CD14-positive monocyte (primary cell): ENCODE measurements at regions not wholly inside any gene's neighbourhood (a gene's known extent, or its start where the extent isn't known, plus 50 kb on each side); places are given as distances from the start of the nearest gene placed in this dataset.

Experiments used
- DNase-seq, 3 donors: peaks; one replicate each; pipeline ENCODE4 v3.0.0-alpha.2; 2011 to 2022
- H2AFZ ChIP-seq: 2 replicates; pipeline ENCODE4 v1.6.0; 2012; ENCODE audit warnings: mild to moderate bottlenecking, low read depth, low read length, inconsistent platforms; ENCODE audit not compliant: insufficient read depth, poor library complexity, severe bottlenecking
- H3K27ac ChIP-seq, 2 donors: 1 replicate in 1 of 2; 2 replicates in 1 of 2; pipeline ENCODE4 v1.5.1; 2012 to 2013; ENCODE audit warnings: low read length in 2 of 2, control low read depth in 1 of 2, inconsistent platforms in 1 of 2, low read depth in 1 of 2, mild to moderate bottlenecking in 1 of 2
- H3K27me3 ChIP-seq, 2 donors: one replicate each; pipeline versions ENCODE4 v1.6.0 to v1.6.1; 2011 to 2013; ENCODE audit warnings: low read length in 2 of 2; ENCODE audit not compliant: control insufficient read depth in 2 of 2, insufficient read depth in 2 of 2
- H3K36me3 ChIP-seq, 2 donors: replicated peaks in 1 of 2; 1 replicate in 1 of 2; 2 replicates in 1 of 2; pipeline versions ENCODE4 v1.5.1 to v1.6.1; 2012 to 2013; ENCODE audit warnings: low read length in 2 of 2, control low read depth in 1 of 2, inconsistent platforms in 1 of 2, mild to moderate bottlenecking in 1 of 2; ENCODE audit not compliant: insufficient read depth in 2 of 2, control insufficient read depth in 1 of 2
- H3K4me1 ChIP-seq, 2 donors: 1 replicate in 1 of 2; 2 replicates in 1 of 2; pipeline versions ENCODE4 v1.5.1 to v1.6.1; 2012 to 2013; ENCODE audit warnings: low read length in 2 of 2, control low read depth in 1 of 2, inconsistent platforms in 1 of 2, mild to moderate bottlenecking in 1 of 2, moderate library complexity in 1 of 2; ENCODE audit not compliant: insufficient read depth in 2 of 2, control insufficient read depth in 1 of 2
- H3K4me2 ChIP-seq: replicated peaks from 2 replicates; pipeline ENCODE3; 2012; ENCODE audit warnings: low read length, moderate library complexity, mild to moderate bottlenecking; ENCODE audit not compliant: poor library complexity, severe bottlenecking; ENCODE audit errors: extremely low read depth
- H3K4me3 ChIP-seq, 3 experiments: fragments of 200-600 bp in 1 of 3; sonication (generic) in 1 of 3; replicated peaks in 1 of 3; 1 replicate in 2 of 3; 2 replicates in 1 of 3; pipeline ENCODE4 v1.5.1; 2011 to 2013; ENCODE audit warnings: low read length in 3 of 3, mild to moderate bottlenecking in 3 of 3, control low read depth in 2 of 3, low read depth in 2 of 3, inconsistent platforms in 1 of 3, moderate library complexity in 1 of 3
- H3K79me2 ChIP-seq: 2 replicates; pipeline ENCODE4 v1.6.0; 2012; ENCODE audit warnings: mild to moderate bottlenecking, control low read depth, inconsistent platforms, low read length, moderate library complexity; ENCODE audit not compliant: insufficient read depth
- H3K9ac ChIP-seq: 2 replicates; pipeline ENCODE4 v1.6.0; 2017; ENCODE audit warnings: low read length, mild to moderate bottlenecking; ENCODE audit not compliant: insufficient read depth, poor library complexity, severe bottlenecking
- H3K9me3 ChIP-seq, 2 donors: replicated peaks in 1 of 2; 1 replicate in 1 of 2; 2 replicates in 1 of 2; pipeline versions ENCODE4 v1.5.1 to v1.6.1; 2012 to 2013; ENCODE audit warnings: low read length in 2 of 2, control low read depth in 1 of 2; ENCODE audit not compliant: control insufficient read depth in 1 of 2, insufficient read depth in 1 of 2
- H4K20me1 ChIP-seq: 2 replicates; pipeline ENCODE4 v1.6.0; 2012; ENCODE audit warnings: mild to moderate bottlenecking, low read length, control low read depth, moderate library complexity; ENCODE audit not compliant: insufficient read depth
- H3K27ac Mint-ChIP-seq, 7 donors: one replicate each; pipeline ENCODE4 v1.8.0; 2020; ENCODE audit warnings: mild to moderate bottlenecking in 7 of 7, mixed read lengths in 7 of 7, moderate library complexity in 6 of 7, inconsistent platforms in 2 of 7
- H3K27me3 Mint-ChIP-seq, 3 donors: one replicate each; pipeline ENCODE4 v1.8.0; 2021 to 2022; ENCODE audit warnings: low read depth in 3 of 3, mild to moderate bottlenecking in 3 of 3, mixed read lengths in 3 of 3, moderate library complexity in 3 of 3, inconsistent platforms in 1 of 3
- H3K36me3 Mint-ChIP-seq, 2 donors: one replicate each; pipeline ENCODE4 v1.8.0; 2020; ENCODE audit warnings: mixed read lengths in 2 of 2, inconsistent platforms in 1 of 2, mild to moderate bottlenecking in 1 of 2
- H3K4me1 Mint-ChIP-seq: one replicate; pipeline ENCODE4 v1.8.0; 2020; ENCODE audit warnings: mild to moderate bottlenecking, mixed read lengths
- H3K4me3 Mint-ChIP-seq, 2 donors: one replicate each; pipeline ENCODE4 v1.8.0; 2020; ENCODE audit warnings: mild to moderate bottlenecking in 2 of 2, mixed read lengths in 2 of 2, moderate library complexity in 1 of 2
- H3K9me3 Mint-ChIP-seq, 7 donors: one replicate each; pipeline ENCODE4 v1.8.0; 2020 to 2022; ENCODE audit warnings: mixed read lengths in 7 of 7, mild to moderate bottlenecking in 6 of 7, moderate library complexity in 6 of 7, inconsistent platforms in 2 of 7
- whole genome bisulfite sequencing: methylation state at CpG from one replicate; pipeline ENCODE4 v1.1.5; 2013; ENCODE audit warnings: missing lambda C conversion rate; ENCODE audit not compliant: insufficient coverage; 5-methylcytosine and 5-hydroxymethylcytosine counted together
- intact Hi-C, 2 donors: fragments of 100-400 bp; cut with micrococcal nuclease; formaldehyde crosslinking; loops; one replicate each; pipeline versions ENCODE4 v1.15.0 to v1.15.1; 2023
- TF ChIP-seq, protein P1 (sequence below): fragments of 200-600 bp; IDR thresholded peaks from one replicate; pipeline ENCODE4 v1.8.0; 2022; ENCODE audit warnings: antibody characterized with exemption, mild to moderate bottlenecking

DNA sequence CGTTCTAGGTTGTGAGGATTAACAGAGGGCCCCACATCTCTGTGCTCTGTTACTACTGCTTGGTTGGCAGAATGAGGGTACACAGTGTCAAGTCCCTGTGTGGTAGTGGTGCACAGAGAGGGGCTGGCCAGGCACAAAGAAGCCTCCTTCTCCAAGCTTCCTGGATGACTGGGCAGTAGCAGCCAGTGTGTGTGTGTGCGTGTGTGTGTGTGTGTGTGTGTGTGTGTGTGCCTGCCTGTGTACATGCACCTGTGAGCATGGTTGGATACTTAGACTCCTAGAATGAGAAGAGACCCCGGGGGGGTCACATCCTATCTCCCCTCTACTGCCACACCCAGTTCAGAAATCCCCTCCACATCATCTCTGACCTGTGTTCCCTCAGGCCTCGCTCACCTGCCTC is 146.7 kb upstream of the UNC5B start:
- H3K27me3 ChIP-seq, result no peaks in the 10 kb centered on the region
- no peaks in the 10 kb centered on the region for H3K9me3 Mint-ChIP-seq
- no CpG with 5 or more reads among the region's 4 CpGs for WGBS
- no peak overlapping the region for H3K27ac Mint-ChIP-seq
- no peak overlapping the region for H3K4me3 Mint-ChIP-seq
- TF ChIP-seq, protein P1, sequence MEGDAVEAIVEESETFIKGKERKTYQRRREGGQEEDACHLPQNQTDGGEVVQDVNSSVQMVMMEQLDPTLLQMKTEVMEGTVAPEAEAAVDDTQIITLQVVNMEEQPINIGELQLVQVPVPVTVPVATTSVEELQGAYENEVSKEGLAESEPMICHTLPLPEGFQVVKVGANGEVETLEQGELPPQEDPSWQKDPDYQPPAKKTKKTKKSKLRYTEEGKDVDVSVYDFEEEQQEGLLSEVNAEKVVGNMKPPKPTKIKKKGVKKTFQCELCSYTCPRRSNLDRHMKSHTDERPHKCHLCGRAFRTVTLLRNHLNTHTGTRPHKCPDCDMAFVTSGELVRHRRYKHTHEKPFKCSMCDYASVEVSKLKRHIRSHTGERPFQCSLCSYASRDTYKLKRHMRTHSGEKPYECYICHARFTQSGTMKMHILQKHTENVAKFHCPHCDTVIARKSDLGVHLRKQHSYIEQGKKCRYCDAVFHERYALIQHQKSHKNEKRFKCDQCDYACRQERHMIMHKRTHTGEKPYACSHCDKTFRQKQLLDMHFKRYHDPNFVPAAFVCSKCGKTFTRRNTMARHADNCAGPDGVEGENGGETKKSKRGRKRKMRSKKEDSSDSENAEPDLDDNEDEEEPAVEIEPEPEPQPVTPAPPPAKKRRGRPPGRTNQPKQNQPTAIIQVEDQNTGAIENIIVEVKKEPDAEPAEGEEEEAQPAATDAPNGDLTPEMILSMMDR, result no peak
- H4K20me1 ChIP-seq, result no peaks in the 10 kb centered on the region
- no peak overlapping the region for H3K9ac ChIP-seq
- H3K36me3 Mint-ChIP-seq, result no peaks in the 10 kb centered on the region
- no peak overlapping the region for H2AFZ ChIP-seq
- H3K4me2 ChIP-seq, result no peak overlapping the region
- no peaks in the 10 kb centered on the region for H3K9me3 ChIP-seq
- H3K4me3 ChIP-seq, result no peak overlapping the region
- intact Hi-C loops, result no loop called here
- no peaks in the 10 kb centered on the region for H3K79me2 ChIP-seq
- H3K4me1 ChIP-seq, result no peaks in the 10 kb centered on the region
- H3K27me3 Mint-ChIP-seq, result peaks cover 0 to 2% (median 1%) of the 10 kb centered on the region in 3 donors
- H3K4me1 Mint-ChIP-seq, result peaks cover 9% of the 10 kb centered on the region
- DNase-seq, result no peak
- no peaks in the 10 kb centered on the region for H3K36me3 ChIP-seq
- no peak overlapping the region for H3K27ac ChIP-seq

DNA sequence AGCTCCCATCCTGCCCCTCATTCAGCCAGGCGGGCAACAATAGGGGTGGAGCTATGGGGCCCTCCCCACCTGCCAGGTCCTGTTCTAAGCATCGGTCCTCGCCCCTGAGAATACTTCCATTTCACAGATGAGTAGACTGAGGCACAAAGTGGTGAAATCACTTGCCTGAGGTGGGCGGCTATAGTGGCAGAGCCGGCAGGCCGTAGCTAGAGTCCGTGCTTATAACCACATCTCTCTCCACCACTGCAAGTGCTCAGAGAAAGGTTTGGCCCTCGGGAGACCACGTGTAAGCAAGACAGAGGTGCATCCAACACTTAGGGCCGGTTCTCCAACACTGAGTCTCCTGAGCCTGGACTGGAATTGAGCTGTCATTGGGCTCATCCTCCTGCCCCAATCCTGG is 145.8 kb upstream of the UNC5B start:
- H3K4me1 ChIP-seq, result no peaks in the 10 kb centered on the region
- H3K27me3 ChIP-seq, result no peaks in the 10 kb centered on the region
- H3K36me3 Mint-ChIP-seq, result no peaks in the 10 kb centered on the region
- H3K27ac ChIP-seq, result no peak overlapping the region
- no peaks in the 10 kb centered on the region for H3K9me3 Mint-ChIP-seq
- peaks cover 9% of the 10 kb centered on the region for H3K4me1 Mint-ChIP-seq
- H3K9me3 ChIP-seq, result no peaks in the 10 kb centered on the region
- no peaks in the 10 kb centered on the region for H3K36me3 ChIP-seq
- no peak for DNase-seq
- no peak overlapping the region for H3K27ac Mint-ChIP-seq
- H3K4me3 Mint-ChIP-seq, result no peak overlapping the region
- TF ChIP-seq, protein P1, result no peak
- H4K20me1 ChIP-seq, result no peaks in the 10 kb centered on the region
- H3K4me2 ChIP-seq, result no peak overlapping the region
- H3K9ac ChIP-seq, result no peak overlapping the region
- peaks cover under 1 to 3% (median 2%) of the 10 kb centered on the region in 3 donors for H3K27me3 Mint-ChIP-seq
- no peaks in the 10 kb centered on the region for H3K79me2 ChIP-seq
- WGBS, result 84% methylated on average over 7 of the region's 10 CpGs
- no peak overlapping the region for H3K4me3 ChIP-seq
- intact Hi-C loops, result no loop called here
- no peak overlapping the region for H2AFZ ChIP-seq
